LNCAP (cell line): ENCODE measurements at regions not wholly inside any gene's neighbourhood (a gene's known extent, or its start where the extent isn't known, plus 50 kb on each side); places are given as distances from the start of the nearest gene placed in this dataset.

Experiments used
- CTCF ChIP-seq: fragments of 450-650 bp; IDR thresholded peaks from 2 replicates; pipeline ENCODE4 v1.5.1; 2017; ENCODE audit warnings: mild to moderate bottlenecking

- TF ChIP-seq CTCF = no peak
Measured at GRCh38 chr4:125262502-125262901, 52.3 kb upstream of the FAT4 start.

GRCh38 chr4:125262079-125262478, 52.7 kb upstream of the FAT4 start:
- TF ChIP-seq CTCF = no peak

GRCh38 chr4:125254106-125254505, 60.6 kb upstream of the FAT4 start:
- TF ChIP-seq CTCF = no peak

- TF ChIP-seq CTCF = peak; percentile 47
Measured at GRCh38 chr4:125244848-125245450, 69.8 kb upstream of the FAT4 start.

- no peak for TF ChIP-seq CTCF
Measured at GRCh38 chr4:125243789-125244397, 70.9 kb upstream of the FAT4 start.

- TF ChIP-seq CTCF = no peak
Measured at GRCh38 chr4:125235971-125236370, 78.8 kb upstream of the FAT4 start.

- TF ChIP-seq CTCF = no peak
Measured at GRCh38 chr4:125231661-125232060, 83.1 kb upstream of the FAT4 start.
